ENCODE measurements at regions not wholly inside any gene's neighbourhood (a gene's known extent, or its start where the extent isn't known, plus 50 kb on each side); places are given as distances from the start of the nearest gene placed in this dataset.
A peak's percentile ranks its signal among the peaks of the same experiment; 100 is the strongest.

GRCh38 chrX:45748369-45748774, 547.7 kb upstream of the DIPK2B start:
- POLR2A ChIA-PET (ENCODE audit: unreplicated experiment), result interaction anchor here (0.6 kb wide), 1 partner anchor 615 kb away, joined by 5 read pairs; no protein-coding TSS in a partner anchor
- no peak overlapping the region for H3K4ac ChIP-seq (ENCODE audit: low read depth, low read length)
- H2BK5ac ChIP-seq (ENCODE audit: low read depth, low read length, poor library complexity, severe bottlenecking), result peak overlapping the region; percentile 7
- WGBS, 2 experiments (ENCODE audit: extremely low coverage in 2 of 2, insufficient read length in 1 of 2), result no CpG with 5 or more reads among the region's 1 CpG
- H2AFZ ChIP-seq (replicated peaks; ENCODE audit: low read length, poor library complexity), result no peak overlapping the region
- no peak overlapping the region for H2BK15ac ChIP-seq (ENCODE audit: low read depth, low read length)
- peaks cover 49% of the 10 kb centered on the region for H4K20me1 ChIP-seq (ENCODE audit: insufficient read depth, low read length)
- no peak overlapping the region for H3K56ac ChIP-seq (ENCODE audit: extremely low read depth, insufficient read depth, low read length)
- intact Hi-C loops (cut with micrococcal nuclease), result no loop called here
- H3K9me1 ChIP-seq (ENCODE audit: insufficient read depth, low read length), result no peaks in the 10 kb centered on the region
- H3K18ac ChIP-seq (ENCODE audit: low read depth, low read length), result no peak overlapping the region
- no peak overlapping the region for H3K14ac ChIP-seq (replicated peaks; ENCODE audit: low read depth, low read length)
- no peak overlapping the region for H4K8ac ChIP-seq (ENCODE audit: low read depth in 2 of 2, low read length in 2 of 2)
- H3K79me1 ChIP-seq (ENCODE audit: low read depth in 1 of 2, low read length in 2 of 2), result peaks cover 0 to 6% of the 10 kb centered on the region in 2 experiments; a peak in 1 of 4 replicates
- TF ChIP-seq POLR2A (IDR thresholded peaks at IDR 0.05; ENCODE audit: low read depth, low read length), result no peak
- no peak for TF ChIP-seq RCOR1 (IDR thresholded peaks at IDR 0.05; ENCODE audit: insufficient replicate concordance, low read length)
- TF ChIP-seq CEBPB (IDR thresholded peaks at IDR 0.05; ENCODE audit: low read depth, low read length), result no peak
- no peak for TF ChIP-seq CTCF (conservative IDR thresholded peaks at IDR 0.05; ENCODE audit: low read depth, low read length)
- TF ChIP-seq NFE2L2 (IDR thresholded peaks at IDR 0.05; ENCODE audit: low read depth, low read length), result no peak
- no peak for TF ChIP-seq MXI1 (IDR thresholded peaks at IDR 0.05; ENCODE audit: borderline replicate concordance, low read depth, low read length)
- no peak for TF ChIP-seq MAZ (IDR thresholded peaks at IDR 0.05; ENCODE audit: borderline replicate concordance, low read depth, low read length)
- no peak for TF ChIP-seq FOS (IDR thresholded peaks at IDR 0.05; ENCODE audit: low read depth, low read length)
- no peak for TF ChIP-seq SMC3 (IDR thresholded peaks at IDR 0.05; ENCODE audit: low read depth, low read length)
- no peak for TF ChIP-seq BHLHE40 (IDR thresholded peaks at IDR 0.05; ENCODE audit: low read depth, low read length)
- TF ChIP-seq RAD21 (IDR thresholded peaks at IDR 0.05; ENCODE audit: low read length), result no peak
- no peak for TF ChIP-seq CHD1 (IDR thresholded peaks at IDR 0.05; ENCODE audit: low read depth, low read length)
- TF ChIP-seq MAFK (IDR thresholded peaks at IDR 0.05; ENCODE audit: low read depth, low read length), result no peak
- no peak for TF ChIP-seq RFX5 (IDR thresholded peaks at IDR 0.05; ENCODE audit: low read depth, low read length)
- no peak overlapping the region for H3K27ac ChIP-seq (ENCODE audit: insufficient read depth, low read length)
- H3K23ac ChIP-seq (ENCODE audit: low read depth, low read length), result no peak overlapping the region
- H3K27me3 ChIP-seq (ENCODE audit: control insufficient read depth, insufficient read depth, low read length), result no peaks in the 10 kb centered on the region
- H4K5ac ChIP-seq (ENCODE audit: low read depth, low read length), result no peak overlapping the region
- no peak overlapping the region for H3K9ac ChIP-seq (ENCODE audit: low read depth, low read length)
- BruUV-seq (replicated peaks), result no TSS peak
- CTCF ChIA-PET, result interaction anchor here (1.0 kb wide), 1 partner anchor 10 kb away, joined by 3 read pairs; no protein-coding TSS in a partner anchor
- H4K91ac ChIP-seq (ENCODE audit: insufficient read depth, low read depth, low read length), result no peak overlapping the region
- no peak overlapping the region for H2BK20ac ChIP-seq (ENCODE audit: low read depth, low read length)
- ATAC-seq (ENCODE audit: low read depth) (no peak), DNase-seq (no peak)
- in situ Hi-C loops (cut with MboI; ENCODE audit: low sequenced_read_pairs), result loop anchor here (10.0 kb wide), 1 partner anchor 234 kb away; no protein-coding TSS in a partner anchor
- no peak overlapping the region for H3K4me3 ChIP-seq (ENCODE audit: insufficient read depth, low read depth, low read length)
- dilution Hi-C loops (cut with HindIII; ENCODE audit: low sequenced_read_pairs, unreplicated experiment), result no loop called here
- H2BK120ac ChIP-seq (ENCODE audit: low read depth, low read length), result no peak overlapping the region
- no peak overlapping the region for H2AK9ac ChIP-seq (replicated peaks; ENCODE audit: low read depth, low read length, poor library complexity)
- H3K4me1 ChIP-seq (ENCODE audit: control insufficient read depth, insufficient read depth, low read length), result peaks cover 5% of the 10 kb centered on the region
- no peak overlapping the region for H2AK5ac ChIP-seq (ENCODE audit: low read depth, low read length)
- H3K36me3 ChIP-seq (ENCODE audit: control insufficient read depth, insufficient read depth, low read length), result peaks cover 26% of the 10 kb centered on the region
- H3K4me2 ChIP-seq (ENCODE audit: low read depth, low read length), result no peak overlapping the region
- no peaks in the 10 kb centered on the region for H3K9me3 ChIP-seq (ENCODE audit: control insufficient read depth, insufficient read depth, low read length)

Measured in IMR-90 (cell line).